ENCODE measurements at regions not wholly inside any gene's neighbourhood (a gene's known extent, or its start where the extent isn't known, plus 50 kb on each side); places are given as distances from the start of the nearest gene placed in this dataset.

DNA sequence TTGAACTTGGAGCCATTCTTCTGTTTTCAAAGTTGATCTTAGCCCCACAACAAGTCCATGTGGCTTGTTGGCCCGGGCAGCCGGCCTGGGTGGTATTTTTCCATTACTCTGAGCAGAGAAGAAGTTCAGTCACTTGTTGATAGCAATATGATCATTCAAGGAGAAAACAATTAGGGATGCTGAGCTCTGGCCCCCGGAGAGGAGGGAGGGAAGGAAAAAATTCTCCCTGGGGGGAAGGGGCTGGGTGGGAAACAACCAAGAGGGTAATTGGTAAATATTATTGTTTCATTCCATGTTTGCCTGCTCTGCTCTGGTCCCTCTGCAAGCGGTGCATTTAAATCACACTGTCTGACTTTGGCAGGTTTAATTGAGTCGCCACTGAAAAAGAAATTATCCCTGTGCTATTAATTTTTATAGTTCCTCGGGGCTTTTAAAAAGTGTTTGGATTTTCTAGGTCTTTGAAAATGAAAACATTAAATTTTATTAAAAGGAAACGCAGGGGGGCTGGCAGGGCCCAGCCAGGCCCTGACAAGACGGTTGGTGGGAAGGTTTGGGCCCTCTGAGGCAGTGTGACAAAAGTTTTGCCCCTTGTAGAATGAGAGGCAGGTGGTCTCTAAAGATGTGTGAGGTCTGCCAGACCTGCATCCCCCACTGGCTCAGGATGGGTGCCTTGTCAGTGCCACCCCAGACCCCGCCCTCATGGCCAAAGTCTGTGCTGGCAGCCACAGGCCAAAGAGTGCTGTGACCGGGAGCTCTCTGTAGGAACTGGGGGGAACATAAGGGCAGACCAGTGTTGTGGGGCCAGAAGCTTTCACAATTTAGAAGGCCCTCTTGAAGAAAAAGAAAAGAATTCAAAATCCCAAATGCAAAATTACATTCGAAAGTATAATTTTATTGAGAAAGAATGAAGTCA is 52.5 kb upstream of the SLC14A2 start:
- no peak for DNase-seq (ENCODE audit: low spot score)
- in situ Hi-C loops (cut with HindIII; ENCODE audit: low sequenced_read_pairs), result no loop called here

GRCh38 chr18:45565280-45565970 is 49.9 kb upstream of the SLC14A2 start:
- in situ Hi-C loops (cut with HindIII; ENCODE audit: low sequenced_read_pairs), result no loop called here
- no peak for DNase-seq (ENCODE audit: low spot score)
